ENCODE measurements at regions not wholly inside any gene's neighbourhood (a gene's known extent, or its start where the extent isn't known, plus 50 kb on each side); places are given as distances from the start of the nearest gene placed in this dataset.

DNA sequence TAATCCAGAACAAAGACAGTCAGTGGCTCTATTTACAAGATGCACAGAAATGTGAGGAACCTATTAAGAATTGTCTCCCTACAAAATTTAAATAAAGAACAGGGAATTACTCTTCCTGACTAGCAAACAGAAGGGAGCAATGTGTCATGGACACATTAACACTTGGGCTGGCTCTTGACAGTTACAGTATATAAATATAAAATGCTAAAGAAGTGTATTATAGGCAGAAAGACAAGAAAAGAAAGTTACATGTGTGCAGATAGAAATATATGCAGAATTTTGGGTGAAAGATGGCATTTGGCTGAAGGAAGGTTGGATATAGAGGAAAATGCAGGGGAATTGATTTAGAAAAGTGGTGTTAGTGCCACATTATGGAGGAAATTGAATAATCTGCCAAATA is 2257.1 kb upstream of the ACO1 start (continued):
- TF ChIP-seq, protein P1, sequence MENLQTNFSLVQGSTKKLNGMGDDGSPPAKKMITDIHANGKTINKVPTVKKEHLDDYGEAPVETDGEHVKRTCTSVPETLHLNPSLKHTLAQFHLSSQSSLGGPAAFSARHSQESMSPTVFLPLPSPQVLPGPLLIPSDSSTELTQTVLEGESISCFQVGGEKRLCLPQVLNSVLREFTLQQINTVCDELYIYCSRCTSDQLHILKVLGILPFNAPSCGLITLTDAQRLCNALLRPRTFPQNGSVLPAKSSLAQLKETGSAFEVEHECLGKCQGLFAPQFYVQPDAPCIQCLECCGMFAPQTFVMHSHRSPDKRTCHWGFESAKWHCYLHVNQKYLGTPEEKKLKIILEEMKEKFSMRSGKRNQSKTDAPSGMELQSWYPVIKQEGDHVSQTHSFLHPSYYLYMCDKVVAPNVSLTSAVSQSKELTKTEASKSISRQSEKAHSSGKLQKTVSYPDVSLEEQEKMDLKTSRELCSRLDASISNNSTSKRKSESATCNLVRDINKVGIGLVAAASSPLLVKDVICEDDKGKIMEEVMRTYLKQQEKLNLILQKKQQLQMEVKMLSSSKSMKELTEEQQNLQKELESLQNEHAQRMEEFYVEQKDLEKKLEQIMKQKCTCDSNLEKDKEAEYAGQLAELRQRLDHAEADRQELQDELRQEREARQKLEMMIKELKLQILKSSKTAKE (IDR thresholded peaks at IDR 0.05; ENCODE audit: low read depth, poor library complexity, severe bottlenecking), result no peak
- no peak for TF ChIP-seq NFIC (IDR thresholded peaks at IDR 0.05; ENCODE audit: low read depth, low read length)
- no peak for TF ChIP-seq PAX5 (IDR thresholded peaks at IDR 0.05; ENCODE audit: borderline replicate concordance, low read depth, low read length)
- TF ChIP-seq RELB (IDR thresholded peaks at IDR 0.05; ENCODE audit: low read depth), result no peak
- no peak for TF ChIP-seq IRF3 (IDR thresholded peaks at IDR 0.05)
- no peak for TF ChIP-seq ZBED1 (IDR thresholded peaks at IDR 0.05; ENCODE audit: borderline replicate concordance)
- no peak for TF ChIP-seq SMC3 (IDR thresholded peaks at IDR 0.05; ENCODE audit: borderline replicate concordance, low read length)
- no peak for TF ChIP-seq SREBF1 (IDR thresholded peaks at IDR 0.05; ENCODE audit: low read length)
- TF ChIP-seq TBL1XR1 (IDR thresholded peaks at IDR 0.05; ENCODE audit: low read depth, low read length), result no peak

DNA sequence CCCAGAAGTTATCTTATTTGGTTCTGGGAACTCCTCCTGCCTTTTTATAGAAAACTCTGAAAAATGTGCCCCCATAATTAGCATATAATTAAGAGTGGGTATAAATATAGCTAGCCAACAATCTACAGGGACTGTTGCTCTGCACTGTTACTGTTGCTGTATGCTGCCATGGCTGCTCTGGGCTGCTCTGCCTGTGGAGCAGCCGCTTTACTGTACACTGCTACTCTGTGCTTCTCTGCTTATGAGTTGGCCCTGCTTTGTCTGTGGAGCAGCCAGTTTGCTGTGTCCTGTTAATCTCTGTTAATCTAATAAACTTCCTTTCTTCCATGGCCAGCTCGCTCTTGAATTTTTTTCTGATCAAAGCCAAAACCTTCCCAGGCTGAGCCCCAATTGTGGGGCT is 2244.0 kb upstream of the ACO1 start:
- Histone ChIP-seq H3K36me3 (ENCODE audit: control insufficient read depth in 2 of 2, insufficient read depth in 2 of 2, low read length in 1 of 2) (no peaks in the 10 kb centered on the region), H3K4me2 (ENCODE audit: control insufficient read depth, insufficient read depth) (no peak overlapping the region), H3K27ac (ENCODE audit: control insufficient read depth, insufficient read depth) (no peak overlapping the region), H3K9ac (ENCODE audit: control insufficient read depth, insufficient read depth, low read length) (no peak overlapping the region), H3K79me2 (ENCODE audit: control insufficient read depth, insufficient read depth, low read length) (no peaks in the 10 kb centered on the region), H3K9me3 (replicated peaks; ENCODE audit: control insufficient read depth, insufficient read depth, low read length) (no peaks in the 10 kb centered on the region), H4K20me1 (ENCODE audit: control insufficient read depth, insufficient read depth) (no peaks in the 10 kb centered on the region), H3K27me3 (replicated peaks in 1 of 2; ENCODE audit: control insufficient read depth in 2 of 2, insufficient read depth in 2 of 2, low read length in 1 of 2) (no peaks in the 10 kb centered on the region), H2AFZ (ENCODE audit: control insufficient read depth, low read depth, low read length) (no peak overlapping the region), H3K4me3 (no peak overlapping the region), H3K4me1 (ENCODE audit: control insufficient read depth, insufficient read depth, low read length) (no peaks in the 10 kb centered on the region)
- BruUV-seq (replicated peaks), result no TSS peak
- ATAC-seq (no peak), FAIRE-seq (no peak), DNase-seq (ENCODE audit: low read depth, low spot score) (no peak)
- ChIA-PET SMC1A (ENCODE audit: uncharacterized antibody, unreplicated experiment) (interaction anchor here (0.6 kb wide), 1 partner anchor 36 kb away, joined by 3 read pairs; no protein-coding TSS in a partner anchor), CTCF (no interaction called here), POLR2A (no interaction called here), RAD21 (ENCODE audit: unreplicated experiment) (no interaction called here)
- intact Hi-C loops (cut with micrococcal nuclease; ENCODE audit: unreplicated experiment) (no loop called here), in situ Hi-C loops (cut with MboI) (no loop called here)
- 0% methylated on average over 2 of the region's 2 CpGs for whole genome bisulfite sequencing (ENCODE audit: insufficient coverage, insufficient replicate concordance, low lambda C conversion rate, missing lambda C conversion rate)
- no peak for TF ChIP-seq DPF2 (IDR thresholded peaks at IDR 0.05)
- no peak for TF ChIP-seq KLF5 (IDR thresholded peaks at IDR 0.05; ENCODE audit: partially characterized antibody)
- no peak for TF ChIP-seq ATF2 (IDR thresholded peaks at IDR 0.05; ENCODE audit: low read length)
- TF ChIP-seq ZNF384 (IDR thresholded peaks at IDR 0.05; ENCODE audit: borderline replicate concordance, low read depth, low read length), result no peak
- TF ChIP-seq BCL11A (IDR thresholded peaks at IDR 0.05; ENCODE audit: low read depth, low read length), result no peak
- TF ChIP-seq CBFB (IDR thresholded peaks at IDR 0.05; ENCODE audit: low read depth), result no peak
- TF ChIP-seq SMAD1 (IDR thresholded peaks at IDR 0.05; ENCODE audit: low read depth, partially characterized antibody), result no peak
- TF ChIP-seq NR2C1 (IDR thresholded peaks at IDR 0.05), result no peak
- no peak for TF ChIP-seq CREM (IDR thresholded peaks at IDR 0.05; ENCODE audit: low read depth)
- TF ChIP-seq RAD21 (IDR thresholded peaks at IDR 0.05; ENCODE audit: insufficient read depth, low read depth, low read length), result no peak
- TF ChIP-seq EGR1 (IDR thresholded peaks at IDR 0.05; ENCODE audit: borderline replicate concordance in 1 of 2, low read depth in 2 of 2, low read length in 2 of 2), result no peak
